Central memory CD8-positive, alpha-beta T cell (primary cell): ENCODE measurements at regions not wholly inside any gene's neighbourhood (a gene's known extent, or its start where the extent isn't known, plus 50 kb on each side); places are given as distances from the start of the nearest gene placed in this dataset.

Source experiments
- ATAC-seq: fragments of 150-1000 bp; cut with Tn5 transposase; replicated peaks from 2 replicates; pipeline ENCODE4 v1.10.0; 2022; ENCODE audit warnings: mild to moderate bottlenecking, moderate FRiP score, moderate number of reproducible peaks; ENCODE audit not compliant: poor library complexity, severe bottlenecking; ENCODE audit errors: extremely low read depth
- DNase-seq, 2 donors: peaks; one replicate each; pipeline ENCODE4 v3.0.0; 2021; ENCODE audit warnings: low spot score in 2 of 2
- H3K27ac Mint-ChIP-seq: one replicate; pipeline ENCODE4 v1.8.0; 2022; ENCODE audit warnings: low read depth, mild to moderate bottlenecking, moderate library complexity, mixed read lengths
- H3K27me3 Mint-ChIP-seq: one replicate; pipeline ENCODE4 v1.8.0; 2022; ENCODE audit warnings: mixed read lengths
- H3K36me3 Mint-ChIP-seq: one replicate; pipeline ENCODE4 v1.8.0; 2022; ENCODE audit warnings: mild to moderate bottlenecking, moderate library complexity, mixed read lengths; ENCODE audit not compliant: insufficient read depth
- H3K4me1 Mint-ChIP-seq: one replicate; pipeline ENCODE4 v1.8.0; 2022; ENCODE audit warnings: mixed read lengths
- H3K4me3 Mint-ChIP-seq: one replicate; pipeline ENCODE4 v1.8.0; 2022; ENCODE audit warnings: mild to moderate bottlenecking, moderate library complexity, mixed read lengths
- H3K9me3 Mint-ChIP-seq: one replicate; pipeline ENCODE4 v1.8.0; 2022; ENCODE audit warnings: mixed read lengths

DNA sequence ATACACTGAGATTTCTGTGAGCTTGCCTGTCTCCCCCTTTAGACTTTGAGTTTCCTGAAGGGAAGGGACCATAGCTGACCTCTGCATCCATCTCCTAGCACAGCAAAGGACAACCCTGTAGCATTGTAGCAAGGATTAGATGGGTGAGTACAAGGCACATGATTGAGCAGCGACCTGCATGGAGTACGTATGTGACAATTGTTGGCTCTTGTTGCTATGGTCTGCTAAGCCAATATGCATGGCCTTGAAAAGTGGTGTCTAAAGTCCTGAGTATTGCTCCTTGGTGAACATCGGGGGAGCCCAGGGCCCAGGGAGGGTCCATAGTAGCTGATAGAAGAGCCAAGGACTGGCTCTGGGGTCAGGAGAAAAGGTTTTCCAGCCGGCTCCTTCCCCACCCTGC, 365.0 kb upstream of the CHD6 start:
- Mint-ChIP-seq H3K4me3 (no peak overlapping the region), H3K9me3 (peaks cover 3% of the 10 kb centered on the region), H3K4me1 (no peaks in the 10 kb centered on the region), H3K27ac (no peak overlapping the region), H3K36me3 (no peaks in the 10 kb centered on the region), H3K27me3 (no peaks in the 10 kb centered on the region)
- ATAC-seq, result no peak
- DNase-seq, result no peak

DNA sequence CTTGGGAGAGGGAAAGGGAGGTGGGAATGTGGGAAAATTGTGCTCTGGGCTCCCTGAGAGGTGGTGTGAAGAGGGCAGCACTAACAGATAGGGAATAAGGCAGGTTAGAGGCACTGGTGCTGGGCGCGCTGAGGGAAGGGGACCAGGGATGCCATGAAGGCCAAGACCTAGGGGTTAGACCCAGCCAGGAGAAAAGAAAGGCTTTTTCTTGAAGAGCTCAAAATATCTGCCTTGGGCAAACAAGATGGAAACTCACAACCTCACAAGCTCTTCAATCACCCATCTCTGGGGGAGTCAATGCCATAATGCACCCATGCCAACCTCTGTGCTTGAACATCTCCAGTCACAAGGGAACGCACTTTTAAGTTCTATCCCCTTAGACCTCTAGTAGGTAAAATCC, 363.6 kb upstream of the CHD6 start:
- ATAC-seq, result no peak
- H3K36me3 Mint-ChIP-seq, result no peaks in the 10 kb centered on the region

DNA sequence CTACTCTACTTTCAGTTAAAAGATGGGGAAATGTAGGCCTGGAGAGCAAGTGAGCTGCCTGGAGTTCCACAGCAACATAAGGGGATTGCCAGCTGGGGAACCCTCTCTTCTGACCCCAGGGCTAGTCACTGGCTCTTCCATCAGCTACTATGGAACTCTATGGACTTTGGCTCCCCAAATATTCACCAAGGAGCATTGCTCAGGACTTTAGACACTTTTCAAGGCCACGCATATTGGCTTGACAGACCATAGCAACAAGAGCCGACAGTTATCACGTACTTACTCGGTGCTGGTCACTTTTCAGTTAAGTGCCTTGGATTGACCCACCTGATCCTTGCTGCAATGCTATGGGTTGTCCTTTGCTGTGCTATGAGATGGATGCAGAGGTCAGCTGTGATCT, 360.7 kb upstream of the CHD6 start:
- no peak overlapping the region for H3K27ac Mint-ChIP-seq
- peaks cover 10% of the 10 kb centered on the region for H3K9me3 Mint-ChIP-seq
- ATAC-seq (no peak), DNase-seq (no peak)
- H3K4me3 Mint-ChIP-seq, result no peak overlapping the region
- no peaks in the 10 kb centered on the region for H3K36me3 Mint-ChIP-seq
- H3K4me1 Mint-ChIP-seq, result no peaks in the 10 kb centered on the region
- H3K27me3 Mint-ChIP-seq, result no peaks in the 10 kb centered on the region

More for the DNA sequence above, 363.6 kb upstream of the CHD6 start:
- Mint-ChIP-seq H3K4me3 (no peak overlapping the region), H3K27ac (no peak overlapping the region), H3K27me3 (no peaks in the 10 kb centered on the region), H3K9me3 (peaks cover 5% of the 10 kb centered on the region), H3K4me1 (no peaks in the 10 kb centered on the region)
- DNase-seq, result no peak

DNA sequence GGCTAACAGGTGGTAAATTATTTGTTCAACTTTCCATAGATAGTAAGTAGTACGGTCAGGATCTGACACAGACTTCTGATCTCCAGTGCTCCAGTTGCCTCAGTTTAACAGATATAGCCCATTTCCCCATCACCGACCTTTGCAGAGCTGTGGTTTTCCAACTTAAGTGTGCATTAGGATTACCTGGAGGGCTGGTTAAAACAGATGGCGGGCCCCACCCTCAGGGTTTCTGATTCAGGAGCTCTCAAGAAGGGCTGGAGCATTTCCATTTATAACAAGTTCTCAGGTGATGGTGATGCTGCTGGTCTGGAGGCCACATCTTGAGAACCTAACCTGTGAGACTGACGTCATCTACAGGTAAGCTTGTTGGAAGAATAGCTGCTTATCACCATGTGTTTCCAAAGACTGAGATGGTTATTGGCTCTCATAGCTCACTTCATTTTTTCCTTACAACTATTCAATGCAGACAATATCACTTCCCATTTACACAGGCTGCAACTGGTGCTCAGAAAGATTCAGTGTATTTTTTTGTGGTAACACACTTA, 360.1 kb upstream of the CHD6 start:
- Mint-ChIP-seq H3K27ac (no peak overlapping the region), H3K36me3 (no peaks in the 10 kb centered on the region), H3K27me3 (no peaks in the 10 kb centered on the region), H3K4me3 (no peak overlapping the region), H3K9me3 (peaks cover 15% of the 10 kb centered on the region), H3K4me1 (no peaks in the 10 kb centered on the region)
- DNase-seq (no peak), ATAC-seq (no peak)

DNA sequence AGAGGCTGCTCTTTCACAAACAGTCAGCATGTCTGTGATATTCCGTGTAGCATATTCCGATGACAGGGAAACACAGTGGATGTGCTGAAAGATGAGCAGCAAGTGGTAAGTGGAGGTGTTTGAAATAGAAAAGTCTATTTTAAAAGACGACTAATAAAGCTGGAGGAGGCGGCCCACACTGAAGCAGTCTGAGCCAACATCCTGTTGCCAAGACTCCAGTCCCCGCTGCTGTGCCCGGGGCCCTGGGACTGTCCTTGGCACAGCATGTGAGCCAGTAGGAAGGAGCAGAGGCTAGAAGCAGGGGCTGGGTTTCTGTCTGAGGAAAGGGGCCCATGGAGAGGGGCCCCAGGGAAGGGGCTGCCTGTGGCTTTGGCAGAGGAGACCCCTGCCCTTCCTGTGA, 351.5 kb upstream of the CHD6 start:
- Mint-ChIP-seq H3K4me1 (no peaks in the 10 kb centered on the region), H3K36me3 (no peaks in the 10 kb centered on the region), H3K27ac (no peak overlapping the region), H3K4me3 (no peak overlapping the region), H3K9me3 (peaks cover 11% of the 10 kb centered on the region), H3K27me3 (no peaks in the 10 kb centered on the region)
- no peak for ATAC-seq
- DNase-seq, result no peak

DNA sequence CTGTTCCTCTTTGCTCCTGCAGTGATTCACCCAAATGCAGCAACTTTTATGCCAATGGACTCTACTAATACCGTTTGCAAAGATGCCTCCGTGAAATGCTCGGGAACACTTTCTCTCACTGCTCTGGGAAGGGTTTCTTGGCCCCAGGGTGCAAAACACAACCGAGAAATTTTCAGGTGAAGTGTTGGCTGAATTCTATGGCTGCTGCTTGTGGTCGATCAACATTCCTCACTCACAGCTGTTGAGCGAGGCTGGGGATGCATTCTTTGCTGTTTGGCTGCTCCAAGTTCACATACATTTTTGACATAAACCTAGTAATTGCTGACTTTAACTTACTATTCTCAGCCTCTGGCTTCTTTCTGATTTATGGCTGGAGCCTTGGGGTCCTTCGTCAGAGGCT, 342.0 kb upstream of the CHD6 start:
- no peaks in the 10 kb centered on the region for H3K4me1 Mint-ChIP-seq

DNA sequence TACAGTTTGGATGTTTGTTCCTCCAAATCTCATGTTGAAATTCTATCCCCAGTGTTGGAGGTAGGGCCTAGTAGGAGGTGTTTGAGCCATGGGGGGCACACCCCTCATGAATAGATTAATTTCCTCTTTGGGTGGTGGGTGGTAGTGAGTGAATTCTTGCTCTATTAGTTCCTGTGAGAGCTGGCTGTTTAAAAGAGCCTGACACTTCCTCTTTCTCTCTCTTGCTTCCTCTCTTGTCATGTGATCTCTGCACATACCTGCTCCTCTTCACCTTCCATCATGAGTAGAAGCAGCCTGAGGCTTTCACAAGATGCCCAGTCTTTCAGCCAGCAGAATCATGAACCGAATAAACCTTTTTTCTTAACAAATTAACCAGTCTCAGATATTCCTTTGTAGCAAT, 340.2 kb upstream of the CHD6 start:
- no peaks in the 10 kb centered on the region for H3K27me3 Mint-ChIP-seq
- no peak for ATAC-seq
- no peak for DNase-seq
- no peak overlapping the region for H3K27ac Mint-ChIP-seq
- H3K4me1 Mint-ChIP-seq, result no peaks in the 10 kb centered on the region
- no peaks in the 10 kb centered on the region for H3K36me3 Mint-ChIP-seq
- peaks cover 8% of the 10 kb centered on the region for H3K9me3 Mint-ChIP-seq
- no peak overlapping the region for H3K4me3 Mint-ChIP-seq

More for the DNA sequence above, 342.0 kb upstream of the CHD6 start:
- H3K27ac Mint-ChIP-seq, result no peak overlapping the region
- no peaks in the 10 kb centered on the region for H3K27me3 Mint-ChIP-seq
- no peak overlapping the region for H3K4me3 Mint-ChIP-seq
- no peak for DNase-seq
- H3K9me3 Mint-ChIP-seq, result peaks cover 8% of the 10 kb centered on the region
- H3K36me3 Mint-ChIP-seq, result no peaks in the 10 kb centered on the region
- ATAC-seq, result no peak

DNA sequence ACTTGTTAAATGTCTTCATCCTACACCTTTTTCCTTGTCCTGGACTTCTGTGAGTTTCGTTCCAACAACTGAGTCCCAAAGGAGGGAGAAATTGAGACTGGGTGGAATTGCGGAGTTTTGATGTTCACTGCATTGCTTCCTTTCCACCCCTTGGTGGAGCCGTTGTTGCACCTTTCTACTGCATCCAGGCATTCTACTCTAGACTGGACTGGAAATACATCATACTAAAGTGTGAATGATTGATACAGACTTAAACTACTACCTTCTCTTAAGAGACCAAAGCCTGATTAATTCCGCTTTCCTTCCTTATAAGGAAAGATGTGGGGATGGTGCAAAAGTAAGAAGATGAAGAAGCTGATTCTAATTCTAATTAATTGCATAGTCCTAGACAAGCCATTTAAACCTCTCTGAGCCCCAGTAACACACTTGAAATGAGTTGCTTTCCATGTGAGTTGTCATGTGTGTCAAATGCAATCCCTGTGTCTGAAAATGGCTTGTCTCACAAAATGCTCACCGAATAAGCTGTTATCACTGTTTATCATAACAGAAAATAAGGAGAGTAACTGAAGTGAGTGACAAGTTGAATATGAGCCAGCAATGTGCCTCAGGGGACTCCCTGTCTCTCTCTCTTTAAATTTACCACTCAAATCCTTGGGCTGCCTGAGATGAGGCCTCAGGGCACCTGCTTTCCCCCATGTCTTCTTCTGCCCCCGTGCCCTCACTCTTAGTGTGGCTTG, 338.3 kb upstream of the CHD6 start:
- H3K27me3 Mint-ChIP-seq, result no peaks in the 10 kb centered on the region
- DNase-seq, result no peak
- ATAC-seq, result no peak
- H3K27ac Mint-ChIP-seq, result no peak overlapping the region
- H3K4me3 Mint-ChIP-seq, result no peak overlapping the region
- no peaks in the 10 kb centered on the region for H3K4me1 Mint-ChIP-seq
- H3K9me3 Mint-ChIP-seq, result peaks cover 8% of the 10 kb centered on the region
- H3K36me3 Mint-ChIP-seq, result no peaks in the 10 kb centered on the region

DNA sequence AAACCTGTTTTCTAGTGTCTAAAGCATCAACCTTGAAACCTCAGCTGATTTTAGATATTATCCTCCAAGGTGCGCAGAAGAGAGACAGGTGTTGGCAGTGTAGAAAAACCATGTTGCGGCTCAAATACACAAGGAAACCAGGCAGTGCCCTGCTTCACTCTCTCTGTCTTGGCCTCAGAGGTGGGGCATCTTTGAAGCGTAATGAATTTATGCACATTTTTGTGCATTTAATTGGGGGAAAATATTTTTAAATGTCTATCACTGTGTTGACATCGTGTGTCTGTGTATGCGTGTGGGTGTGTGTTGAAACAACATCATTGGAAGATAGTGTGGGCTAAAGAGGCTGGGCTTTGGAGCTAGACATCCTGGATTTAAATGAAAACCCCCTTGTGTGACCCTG, 334.0 kb upstream of the CHD6 start:
- H3K27ac Mint-ChIP-seq, result no peak overlapping the region
- DNase-seq (no peak), ATAC-seq (no peak)
- H3K27me3 Mint-ChIP-seq, result no peaks in the 10 kb centered on the region
- H3K9me3 Mint-ChIP-seq, result peaks cover 6% of the 10 kb centered on the region
- H3K4me1 Mint-ChIP-seq, result no peaks in the 10 kb centered on the region
- no peak overlapping the region for H3K4me3 Mint-ChIP-seq
- no peaks in the 10 kb centered on the region for H3K36me3 Mint-ChIP-seq

DNA sequence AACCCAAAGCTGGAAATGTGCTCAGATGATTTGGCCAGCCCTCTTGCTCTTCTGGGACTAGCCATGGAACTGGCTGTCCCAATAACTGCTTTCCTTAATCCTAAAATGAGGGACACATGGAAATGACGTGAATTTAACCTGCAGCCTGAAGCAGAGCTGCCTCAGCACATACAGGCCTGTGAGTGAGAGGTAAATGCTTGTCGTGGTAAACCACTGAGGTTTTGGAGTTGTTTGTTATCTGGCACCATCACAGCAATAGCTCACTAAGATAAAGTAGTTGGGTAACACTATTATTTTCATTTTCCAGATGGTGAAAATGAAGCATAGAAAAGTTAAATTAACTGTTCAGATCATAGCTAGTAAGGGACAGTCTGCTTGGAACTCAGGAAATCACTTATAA, 333.4 kb upstream of the CHD6 start:
- H3K27me3 Mint-ChIP-seq, result no peaks in the 10 kb centered on the region
- H3K27ac Mint-ChIP-seq, result no peak overlapping the region
- DNase-seq, result no peak
- no peaks in the 10 kb centered on the region for H3K36me3 Mint-ChIP-seq
- H3K4me1 Mint-ChIP-seq, result no peaks in the 10 kb centered on the region
- ATAC-seq, result no peak
- H3K4me3 Mint-ChIP-seq, result no peak overlapping the region
- H3K9me3 Mint-ChIP-seq, result peaks cover 12% of the 10 kb centered on the region

DNA sequence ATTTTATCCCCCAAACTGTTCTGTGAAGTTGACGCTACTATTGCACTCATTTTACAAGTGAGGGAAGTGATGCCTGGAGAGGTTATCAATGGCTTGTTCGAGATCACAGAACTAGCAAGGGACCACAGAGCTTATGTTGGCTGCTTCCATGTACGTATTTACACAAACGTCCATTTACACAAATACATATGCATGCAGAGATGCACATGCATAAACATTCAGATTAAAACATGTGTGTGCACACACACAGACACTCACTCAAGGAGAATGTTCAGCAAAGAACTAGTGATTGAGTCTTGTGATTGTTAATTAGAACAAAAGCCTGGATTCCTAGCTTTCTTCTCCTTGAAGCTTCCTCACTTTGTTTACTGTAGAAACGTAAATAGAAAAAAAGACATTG, 321.5 kb upstream of the CHD6 start:
- H3K36me3 Mint-ChIP-seq, result no peaks in the 10 kb centered on the region
- no peaks in the 10 kb centered on the region for H3K4me1 Mint-ChIP-seq
- ATAC-seq (no peak), DNase-seq (no peak)
- no peaks in the 10 kb centered on the region for H3K27me3 Mint-ChIP-seq
- H3K4me3 Mint-ChIP-seq, result no peak overlapping the region
- H3K27ac Mint-ChIP-seq, result no peak overlapping the region
- no peaks in the 10 kb centered on the region for H3K9me3 Mint-ChIP-seq

DNA sequence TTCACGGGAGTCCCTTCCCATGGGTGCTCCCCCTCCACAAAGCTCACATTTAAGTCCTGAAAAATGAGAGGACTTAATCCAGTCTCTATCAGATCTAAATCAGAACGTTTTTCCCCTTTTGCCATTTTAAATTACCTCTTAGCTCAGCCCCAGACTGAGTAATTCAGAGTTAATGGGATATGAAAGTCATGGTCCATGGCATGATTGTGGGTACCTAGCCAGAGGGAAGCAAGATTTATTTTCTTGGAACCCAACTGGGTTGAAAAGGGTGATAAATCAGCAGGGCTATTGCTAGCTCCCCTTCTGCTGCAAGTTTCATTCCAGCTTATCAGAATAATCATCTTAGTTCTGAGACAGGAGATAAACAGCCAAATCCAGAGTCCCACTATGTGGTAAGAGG, 320.2 kb upstream of the CHD6 start:
- Mint-ChIP-seq H3K9me3 (no peaks in the 10 kb centered on the region), H3K4me3 (no peak overlapping the region), H3K27ac (no peak overlapping the region), H3K27me3 (no peaks in the 10 kb centered on the region), H3K4me1 (no peaks in the 10 kb centered on the region), H3K36me3 (no peaks in the 10 kb centered on the region)
- no peak for ATAC-seq
- no peak for DNase-seq

DNA sequence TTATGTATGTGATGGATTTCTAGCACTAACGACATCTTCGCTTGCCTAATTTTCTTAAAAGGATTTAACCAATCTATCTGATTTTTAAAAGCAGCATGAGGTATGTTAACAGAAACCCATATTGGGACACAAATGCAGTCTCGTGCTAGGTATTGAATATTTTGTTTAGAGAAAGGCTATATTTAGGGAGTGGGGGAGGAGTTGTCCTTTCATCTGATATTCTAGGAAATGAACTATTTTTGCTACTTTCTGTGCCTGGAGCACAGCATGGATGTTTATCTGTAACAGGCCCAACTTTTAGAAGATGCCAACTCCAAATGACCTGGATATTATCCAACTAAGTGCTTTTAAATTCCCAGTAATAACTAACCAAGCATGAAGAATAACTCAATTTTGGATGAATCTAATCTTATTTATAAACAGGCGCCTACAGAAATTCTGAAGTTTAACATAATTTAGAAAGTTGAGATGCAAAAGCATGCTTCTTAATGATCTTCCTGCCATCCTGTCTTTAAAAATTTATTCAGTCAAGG, 317.1 kb upstream of the CHD6 start:
- H3K36me3 Mint-ChIP-seq, result no peaks in the 10 kb centered on the region
- no peak overlapping the region for H3K4me3 Mint-ChIP-seq
- DNase-seq (no peak), ATAC-seq (no peak)
- no peaks in the 10 kb centered on the region for H3K9me3 Mint-ChIP-seq
- no peak overlapping the region for H3K27ac Mint-ChIP-seq
- H3K4me1 Mint-ChIP-seq, result no peaks in the 10 kb centered on the region
- H3K27me3 Mint-ChIP-seq, result no peaks in the 10 kb centered on the region
